ENCODE measurements at regions not wholly inside any gene's neighbourhood (a gene's known extent, or its start where the extent isn't known, plus 50 kb on each side); places are given as distances from the start of the nearest gene placed in this dataset.

- Histone ChIP-seq H3K36me3 (ENCODE audit: control insufficient read depth, insufficient read depth, low read length) (no peaks in the 10 kb centered on the region), H3K4me3 (replicated peaks; ENCODE audit: low read depth, low read length) (no peak overlapping the region), H3K27me3 (replicated peaks; ENCODE audit: control insufficient read depth, insufficient read depth, low read length) (no peaks in the 10 kb centered on the region)
- no peak for DNase-seq (ENCODE audit: extremely low read depth, insufficient read length)
- TF ChIP-seq CTCF (IDR thresholded peaks at IDR 0.05; ENCODE audit: insufficient read depth, low read length, poor library complexity, severe bottlenecking), result peak; percentile 30
Observed at GRCh38 chr3:181103605-181104004, 114.1 kb upstream of the DNAJC19 start.

- Histone ChIP-seq H3K4me3 (replicated peaks; ENCODE audit: low read depth, low read length) (no peak overlapping the region), H3K27me3 (replicated peaks; ENCODE audit: control insufficient read depth, insufficient read depth, low read length) (no peaks in the 10 kb centered on the region), H3K36me3 (ENCODE audit: control insufficient read depth, insufficient read depth, low read length) (no peaks in the 10 kb centered on the region)
- TF ChIP-seq CTCF (IDR thresholded peaks at IDR 0.05; ENCODE audit: insufficient read depth, low read length, poor library complexity, severe bottlenecking), result no peak
- DNase-seq (ENCODE audit: extremely low read depth, insufficient read length), result no peak
Observed at GRCh38 chr3:181086011-181086410, 96.5 kb upstream of the DNAJC19 start.

- no peak for TF ChIP-seq CTCF (IDR thresholded peaks at IDR 0.05; ENCODE audit: insufficient read depth, low read length, poor library complexity, severe bottlenecking)
- DNase-seq (ENCODE audit: extremely low read depth, insufficient read length), result no peak
- H3K27me3 ChIP-seq (replicated peaks; ENCODE audit: control insufficient read depth, insufficient read depth, low read length), result no peaks in the 10 kb centered on the region
- H3K36me3 ChIP-seq (ENCODE audit: control insufficient read depth, insufficient read depth, low read length), result no peaks in the 10 kb centered on the region
- no peak overlapping the region for H3K4me3 ChIP-seq (replicated peaks; ENCODE audit: low read depth, low read length)
Observed at GRCh38 chr3:181081930-181082329, 92.4 kb upstream of the DNAJC19 start.

GRCh38 chr3:181076558-181076957, 87.0 kb upstream of the DNAJC19 start:
- no peak for DNase-seq (ENCODE audit: extremely low read depth, insufficient read length)
- Histone ChIP-seq H3K4me3 (replicated peaks; ENCODE audit: low read depth, low read length) (no peak overlapping the region), H3K36me3 (ENCODE audit: control insufficient read depth, insufficient read depth, low read length) (no peaks in the 10 kb centered on the region), H3K27me3 (replicated peaks; ENCODE audit: control insufficient read depth, insufficient read depth, low read length) (no peaks in the 10 kb centered on the region)
- no peak for TF ChIP-seq CTCF (IDR thresholded peaks at IDR 0.05; ENCODE audit: insufficient read depth, low read length, poor library complexity, severe bottlenecking)

- Histone ChIP-seq H3K4me3 (replicated peaks; ENCODE audit: low read depth, low read length) (no peak overlapping the region), H3K27me3 (replicated peaks; ENCODE audit: control insufficient read depth, insufficient read depth, low read length) (no peaks in the 10 kb centered on the region), H3K36me3 (ENCODE audit: control insufficient read depth, insufficient read depth, low read length) (no peaks in the 10 kb centered on the region)
- no peak for DNase-seq (ENCODE audit: extremely low read depth, insufficient read length)
- TF ChIP-seq CTCF (IDR thresholded peaks at IDR 0.05; ENCODE audit: insufficient read depth, low read length, poor library complexity, severe bottlenecking), result no peak
Observed at GRCh38 chr3:181075098-181075497, 85.6 kb upstream of the DNAJC19 start.
